ENCODE measurements at regions not wholly inside any gene's neighbourhood (a gene's known extent, or its start where the extent isn't known, plus 50 kb on each side); places are given as distances from the start of the nearest gene placed in this dataset.

GRCh38 chr3:36211652-36211999 is 168.7 kb upstream of the STAC start:
- Mint-ChIP-seq H3K4me3 (no peak overlapping the region), H3K9me3 (no peaks in the 10 kb centered on the region), H3K27me3 (ENCODE audit: low read depth) (no peaks in the 10 kb centered on the region), H3K4me1 (ENCODE audit: low read depth) (no peaks in the 10 kb centered on the region), H3K36me3 (ENCODE audit: insufficient read depth) (no peaks in the 10 kb centered on the region)
- DNase-seq (no peak), ATAC-seq (no peak)

DNA sequence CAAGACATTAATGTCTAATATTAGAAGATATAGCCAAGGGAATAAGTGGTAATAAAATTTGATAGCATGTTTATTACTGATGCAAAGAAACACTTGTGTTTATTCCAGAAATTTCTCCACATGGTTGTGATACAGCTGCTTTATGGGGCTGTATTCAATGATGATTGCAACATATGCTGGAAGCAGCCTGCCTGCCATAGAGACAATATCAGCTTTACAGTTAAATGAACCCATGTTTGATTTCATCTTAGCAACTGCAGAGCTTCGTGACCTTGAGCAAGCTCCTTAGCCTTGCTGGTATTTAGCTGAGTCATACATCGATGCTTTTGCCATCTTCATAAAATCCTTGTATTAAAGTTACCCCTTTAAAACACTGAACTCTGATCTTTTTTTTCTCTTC is 168.1 kb upstream of the STAC start:
- Mint-ChIP-seq H3K36me3 (ENCODE audit: insufficient read depth) (no peaks in the 10 kb centered on the region), H3K4me1 (ENCODE audit: low read depth) (no peaks in the 10 kb centered on the region), H3K27me3 (ENCODE audit: low read depth) (no peaks in the 10 kb centered on the region), H3K4me3 (no peak overlapping the region), H3K9me3 (no peaks in the 10 kb centered on the region)
- DNase-seq: no peak
- no peak for ATAC-seq

DNA sequence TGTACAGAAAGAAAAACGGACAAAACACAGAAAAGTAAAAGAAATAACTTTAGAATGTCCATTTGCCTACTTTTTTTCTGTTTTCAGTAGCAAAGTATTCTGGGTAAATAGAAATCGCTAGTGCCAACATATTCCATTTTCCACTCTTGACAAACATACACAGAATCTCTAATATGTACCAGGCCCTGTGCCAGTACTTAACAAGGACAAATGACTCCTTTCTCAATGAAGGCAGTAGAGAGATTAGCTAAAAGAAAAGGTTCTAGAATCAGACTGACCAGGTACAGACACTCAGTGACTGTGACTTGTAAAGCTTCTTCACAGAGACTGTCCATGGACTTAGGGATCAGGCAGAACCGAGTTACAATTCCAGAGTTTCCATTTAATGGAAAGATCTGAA is 165.8 kb upstream of the STAC start:
- Mint-ChIP-seq H3K27me3 (ENCODE audit: low read depth) (no peaks in the 10 kb centered on the region), H3K36me3 (ENCODE audit: insufficient read depth) (no peaks in the 10 kb centered on the region), H3K4me3 (no peak overlapping the region), H3K9me3 (peaks cover 5% of the 10 kb centered on the region), H3K4me1 (ENCODE audit: low read depth) (no peaks in the 10 kb centered on the region)
- no peak for ATAC-seq
- DNase-seq: no peak

GRCh38 chr3:36215241-36215640 is 165.1 kb upstream of the STAC start:
- Mint-ChIP-seq H3K4me3 (no peak overlapping the region), H3K27me3 (ENCODE audit: low read depth) (no peaks in the 10 kb centered on the region)
- no peak for ATAC-seq

GRCh38 chr3:36219398-36219797 is 160.9 kb upstream of the STAC start:
- Mint-ChIP-seq H3K36me3 (ENCODE audit: insufficient read depth) (no peaks in the 10 kb centered on the region), H3K4me1 (ENCODE audit: low read depth) (no peaks in the 10 kb centered on the region), H3K4me3 (no peak overlapping the region), H3K9me3 (peaks cover 5% of the 10 kb centered on the region), H3K27me3 (ENCODE audit: low read depth) (no peaks in the 10 kb centered on the region)
- ATAC-seq: no peak
- no peak for DNase-seq

More at GRCh38 chr3:36215241-36215640, 165.1 kb upstream of the STAC start:
- DNase-seq: no peak
- peaks cover 5% of the 10 kb centered on the region for H3K9me3 Mint-ChIP-seq
- H3K4me1 Mint-ChIP-seq (ENCODE audit: low read depth): no peaks in the 10 kb centered on the region
- H3K36me3 Mint-ChIP-seq (ENCODE audit: insufficient read depth): no peaks in the 10 kb centered on the region

GRCh38 chr3:36220173-36220572 is 160.1 kb upstream of the STAC start:
- H3K36me3 Mint-ChIP-seq (ENCODE audit: insufficient read depth): no peaks in the 10 kb centered on the region
- H3K4me1 Mint-ChIP-seq (ENCODE audit: low read depth): no peaks in the 10 kb centered on the region
- no peak overlapping the region for H3K4me3 Mint-ChIP-seq
- peaks cover 5% of the 10 kb centered on the region for H3K9me3 Mint-ChIP-seq
- ATAC-seq: no peak
- H3K27me3 Mint-ChIP-seq (ENCODE audit: low read depth): no peaks in the 10 kb centered on the region
- DNase-seq: no peak

GRCh38 chr3:36221975-36222374 is 158.3 kb upstream of the STAC start:
- DNase-seq (no peak), ATAC-seq (no peak)
- Mint-ChIP-seq H3K9me3 (peaks cover 5% of the 10 kb centered on the region), H3K27me3 (ENCODE audit: low read depth) (no peaks in the 10 kb centered on the region), H3K36me3 (ENCODE audit: insufficient read depth) (no peaks in the 10 kb centered on the region), H3K4me1 (ENCODE audit: low read depth) (no peaks in the 10 kb centered on the region), H3K4me3 (no peak overlapping the region)

GRCh38 chr3:36227980-36228379 is 152.3 kb upstream of the STAC start:
- H3K4me3 Mint-ChIP-seq: no peak overlapping the region
- no peaks in the 10 kb centered on the region for H3K4me1 Mint-ChIP-seq (ENCODE audit: low read depth)
- no peak for DNase-seq
- no peaks in the 10 kb centered on the region for H3K9me3 Mint-ChIP-seq
- H3K27me3 Mint-ChIP-seq (ENCODE audit: low read depth): no peaks in the 10 kb centered on the region
- no peaks in the 10 kb centered on the region for H3K36me3 Mint-ChIP-seq (ENCODE audit: insufficient read depth)
- ATAC-seq: no peak

GRCh38 chr3:36229496-36229895 is 150.8 kb upstream of the STAC start:
- Mint-ChIP-seq H3K9me3 (no peaks in the 10 kb centered on the region), H3K36me3 (ENCODE audit: insufficient read depth) (no peaks in the 10 kb centered on the region), H3K4me1 (ENCODE audit: low read depth) (no peaks in the 10 kb centered on the region), H3K27me3 (ENCODE audit: low read depth) (no peaks in the 10 kb centered on the region), H3K4me3 (no peak overlapping the region)
- DNase-seq: no peak
- no peak for ATAC-seq

GRCh38 chr3:36232797-36233489 is 147.4 kb upstream of the STAC start:
- H3K4me1 Mint-ChIP-seq (ENCODE audit: low read depth): no peaks in the 10 kb centered on the region
- no peak overlapping the region for H3K4me3 Mint-ChIP-seq
- H3K9me3 Mint-ChIP-seq: no peaks in the 10 kb centered on the region
- ATAC-seq: no peak
- DNase-seq: no peak
- no peaks in the 10 kb centered on the region for H3K27me3 Mint-ChIP-seq (ENCODE audit: low read depth)
- no peaks in the 10 kb centered on the region for H3K36me3 Mint-ChIP-seq (ENCODE audit: insufficient read depth)

DNA sequence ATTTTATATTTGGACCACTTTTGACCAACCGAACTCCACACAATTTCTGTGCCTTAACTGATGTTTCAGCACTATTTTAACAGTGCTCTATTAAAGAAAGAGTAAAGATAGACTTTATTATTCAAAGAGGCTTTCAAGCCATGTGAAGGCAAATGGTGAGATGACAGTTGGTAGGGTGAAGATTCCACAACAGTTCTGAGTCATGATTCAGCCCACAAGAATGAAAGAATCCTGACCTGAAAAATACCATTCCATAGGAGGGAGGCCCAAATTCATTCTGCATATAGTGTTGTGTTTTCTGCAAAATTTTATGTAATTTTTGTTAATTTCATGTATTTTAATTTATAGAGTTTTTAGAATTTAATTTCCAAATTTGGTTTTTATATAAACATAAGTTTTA is 135.6 kb upstream of the STAC start:
- Mint-ChIP-seq H3K4me3 (no peak overlapping the region), H3K4me1 (ENCODE audit: low read depth) (no peaks in the 10 kb centered on the region), H3K36me3 (ENCODE audit: insufficient read depth) (no peaks in the 10 kb centered on the region), H3K9me3 (no peaks in the 10 kb centered on the region), H3K27me3 (ENCODE audit: low read depth) (no peaks in the 10 kb centered on the region)
- DNase-seq (no peak), ATAC-seq (no peak)

GRCh38 chr3:36248374-36248773 is 131.9 kb upstream of the STAC start:
- Mint-ChIP-seq H3K27me3 (ENCODE audit: low read depth) (no peaks in the 10 kb centered on the region), H3K4me3 (no peak overlapping the region), H3K4me1 (ENCODE audit: low read depth) (no peaks in the 10 kb centered on the region), H3K36me3 (ENCODE audit: insufficient read depth) (no peaks in the 10 kb centered on the region), H3K9me3 (peaks cover 23% of the 10 kb centered on the region)
- ATAC-seq (no peak), DNase-seq (no peak)

DNA sequence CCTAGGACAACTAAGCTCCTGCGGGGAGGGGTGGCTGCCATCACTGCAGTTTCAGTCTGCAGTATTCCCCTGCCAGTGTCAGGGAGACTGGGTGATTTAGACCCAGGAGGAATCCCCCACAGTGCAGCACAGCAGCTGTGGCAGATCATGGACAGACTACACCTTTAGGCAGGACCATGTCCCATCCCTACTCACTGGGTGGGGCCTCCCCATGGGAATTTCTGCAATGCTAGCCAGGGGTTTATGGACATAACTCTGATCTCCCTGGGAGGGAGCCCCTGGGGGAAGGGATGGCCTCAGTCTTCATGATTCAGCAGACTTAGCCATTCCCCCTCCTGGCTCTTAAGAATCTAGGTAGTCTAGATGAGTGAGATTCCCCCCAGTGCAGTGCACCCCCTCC is 130.1 kb upstream of the STAC start:
- DNase-seq (no peak), ATAC-seq (no peak)
- no peaks in the 10 kb centered on the region for H3K4me1 Mint-ChIP-seq (ENCODE audit: low read depth)
- H3K36me3 Mint-ChIP-seq (ENCODE audit: insufficient read depth): no peaks in the 10 kb centered on the region
- peaks cover 29% of the 10 kb centered on the region for H3K9me3 Mint-ChIP-seq
- H3K27me3 Mint-ChIP-seq (ENCODE audit: low read depth): no peaks in the 10 kb centered on the region
- H3K4me3 Mint-ChIP-seq: no peak overlapping the region

- ATAC-seq (no peak), DNase-seq (no peak)
- Mint-ChIP-seq H3K4me1 (ENCODE audit: low read depth) (no peaks in the 10 kb centered on the region), H3K9me3 (peaks cover 19% of the 10 kb centered on the region), H3K27me3 (ENCODE audit: low read depth) (no peaks in the 10 kb centered on the region), H3K4me3 (no peak overlapping the region), H3K36me3 (ENCODE audit: insufficient read depth) (no peaks in the 10 kb centered on the region)
Measured at GRCh38 chr3:36257158-36257852, 123.0 kb upstream of the STAC start.

GRCh38 chr3:36258421-36258820 is 121.9 kb upstream of the STAC start:
- no peak overlapping the region for H3K4me3 Mint-ChIP-seq
- ATAC-seq (no peak), DNase-seq (no peak)
- H3K27me3 Mint-ChIP-seq (ENCODE audit: low read depth): no peaks in the 10 kb centered on the region
- no peaks in the 10 kb centered on the region for H3K4me1 Mint-ChIP-seq (ENCODE audit: low read depth)
- H3K9me3 Mint-ChIP-seq: peaks cover 17% of the 10 kb centered on the region
- H3K36me3 Mint-ChIP-seq (ENCODE audit: insufficient read depth): no peaks in the 10 kb centered on the region
